ENCODE measurements at regions not wholly inside any gene's neighbourhood (a gene's known extent, or its start where the extent isn't known, plus 50 kb on each side); places are given as distances from the start of the nearest gene placed in this dataset.

DNA sequence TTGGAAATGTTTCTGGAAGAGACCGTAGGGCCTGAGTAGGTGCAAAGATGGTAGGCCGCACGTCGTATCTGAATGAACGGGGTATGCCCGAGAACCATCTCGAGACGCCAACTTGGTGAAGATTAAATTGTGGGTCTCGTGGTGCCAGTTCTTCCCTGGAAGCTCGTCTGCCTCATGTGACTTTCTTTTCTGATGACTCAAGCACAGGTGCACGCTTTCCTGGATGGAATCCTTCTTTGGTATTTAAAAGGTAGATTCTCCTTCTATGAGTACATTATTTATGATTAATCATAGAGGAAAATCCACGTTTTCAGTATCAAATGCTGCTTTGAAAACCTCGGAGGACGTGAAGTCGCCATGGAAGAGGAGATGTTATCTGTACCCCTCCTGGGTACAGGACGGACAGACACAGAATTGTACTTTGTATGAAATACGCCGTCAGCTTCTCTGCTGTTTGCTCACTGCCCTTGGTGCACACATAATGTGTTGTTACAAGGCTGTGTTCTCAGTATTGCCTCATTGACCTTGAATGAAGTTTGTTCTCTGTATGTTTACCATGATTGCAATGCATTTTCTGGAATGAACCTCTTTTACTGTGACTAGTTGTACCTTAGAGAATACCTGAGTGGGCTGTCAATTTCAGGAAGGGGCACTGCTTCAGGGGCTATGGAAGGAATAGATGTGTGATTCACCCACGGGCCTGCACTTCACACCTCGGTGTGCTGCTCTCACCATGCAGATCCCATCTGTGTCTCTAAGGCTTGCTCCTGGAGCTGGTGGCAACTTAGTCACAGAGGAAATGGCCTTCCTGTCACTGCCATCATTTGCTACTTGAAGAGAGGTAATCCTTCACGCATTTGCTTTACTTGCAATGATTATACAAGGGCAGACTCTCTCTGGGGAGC, 137.3 kb upstream of the RTL1 start (continued):
- TF ChIP-seq, protein P1, sequence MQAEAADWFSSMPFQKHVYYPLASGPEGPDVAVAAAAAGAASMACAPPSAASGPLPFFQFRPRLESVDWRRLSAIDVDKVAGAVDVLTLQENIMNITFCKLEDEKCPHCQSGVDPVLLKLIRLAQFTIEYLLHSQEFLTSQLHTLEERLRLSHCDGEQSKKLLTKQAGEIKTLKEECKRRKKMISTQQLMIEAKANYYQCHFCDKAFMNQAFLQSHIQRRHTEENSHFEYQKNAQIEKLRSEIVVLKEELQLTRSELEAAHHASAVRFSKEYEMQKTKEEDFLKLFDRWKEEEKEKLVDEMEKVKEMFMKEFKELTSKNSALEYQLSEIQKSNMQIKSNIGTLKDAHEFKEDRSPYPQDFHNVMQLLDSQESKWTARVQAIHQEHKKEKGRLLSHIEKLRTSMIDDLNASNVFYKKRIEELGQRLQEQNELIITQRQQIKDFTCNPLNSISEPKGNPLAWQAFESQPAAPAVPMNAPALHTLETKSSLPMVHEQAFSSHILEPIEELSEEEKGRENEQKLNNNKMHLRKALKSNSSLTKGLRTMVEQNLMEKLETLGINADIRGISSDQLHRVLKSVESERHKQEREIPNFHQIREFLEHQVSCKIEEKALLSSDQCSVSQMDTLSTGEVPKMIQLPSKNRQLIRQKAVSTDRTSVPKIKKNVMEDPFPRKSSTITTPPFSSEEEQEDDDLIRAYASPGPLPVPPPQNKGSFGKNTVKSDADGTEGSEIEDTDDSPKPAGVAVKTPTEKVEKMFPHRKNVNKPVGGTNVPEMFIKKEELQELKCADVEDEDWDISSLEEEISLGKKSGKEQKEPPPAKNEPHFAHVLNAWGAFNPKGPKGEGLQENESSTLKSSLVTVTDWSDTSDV (CRISPR knock-in tag; IDR thresholded peaks at IDR 0.05), result no peak
- TF ChIP-seq GZF1 (CRISPR knock-in tag; IDR thresholded peaks at IDR 0.05) (no peak), PITX1 (CRISPR knock-in tag; IDR thresholded peaks at IDR 0.05) (peak; percentile 36; the same call in 1 of the 2 replicates), ZNF232 (CRISPR knock-in tag; IDR thresholded peaks at IDR 0.05; ENCODE audit: borderline replicate concordance) (no peak), PLRG1 (conservative IDR thresholded peaks at IDR 0.05) (no peak), ZBTB1 (CRISPR knock-in tag; IDR thresholded peaks at IDR 0.05; ENCODE audit: borderline replicate concordance) (no peak), FOSL1 (CRISPR knock-in tag; IDR thresholded peaks at IDR 0.05; ENCODE audit: borderline replicate concordance) (no peak), ZFP36L2 (CRISPR knock-in tag; IDR thresholded peaks at IDR 0.05) (no peak), JARID2 (CRISPR knock-in tag; IDR thresholded peaks at IDR 0.05; ENCODE audit: insufficient replicate concordance) (peak; percentile 43), NR2F1 (CRISPR knock-in tag; IDR thresholded peaks at IDR 0.05) (peak in 1 of 2 experiments; percentile 31; a peak in 1 of 4 replicates), ZNF3 (CRISPR knock-in tag; IDR thresholded peaks at IDR 0.05) (no peak), NAIF1 (CRISPR knock-in tag; IDR thresholded peaks at IDR 0.05; ENCODE audit: borderline replicate concordance) (no peak), SMC3 (IDR thresholded peaks at IDR 0.05; ENCODE audit: low read length) (no peak), MED13 (CRISPR knock-in tag; IDR thresholded peaks at IDR 0.05) (no peak), PHF8 (CRISPR knock-in tag; IDR thresholded peaks at IDR 0.05) (no peak), ZNF234 (CRISPR knock-in tag; conservative IDR thresholded peaks at IDR 0.05) (no peak), MXD4 (CRISPR knock-in tag; IDR thresholded peaks at IDR 0.05) (no peak), TEAD2 (CRISPR knock-in tag; IDR thresholded peaks at IDR 0.05) (no peak)
- TF ChIP-seq, protein P2, sequence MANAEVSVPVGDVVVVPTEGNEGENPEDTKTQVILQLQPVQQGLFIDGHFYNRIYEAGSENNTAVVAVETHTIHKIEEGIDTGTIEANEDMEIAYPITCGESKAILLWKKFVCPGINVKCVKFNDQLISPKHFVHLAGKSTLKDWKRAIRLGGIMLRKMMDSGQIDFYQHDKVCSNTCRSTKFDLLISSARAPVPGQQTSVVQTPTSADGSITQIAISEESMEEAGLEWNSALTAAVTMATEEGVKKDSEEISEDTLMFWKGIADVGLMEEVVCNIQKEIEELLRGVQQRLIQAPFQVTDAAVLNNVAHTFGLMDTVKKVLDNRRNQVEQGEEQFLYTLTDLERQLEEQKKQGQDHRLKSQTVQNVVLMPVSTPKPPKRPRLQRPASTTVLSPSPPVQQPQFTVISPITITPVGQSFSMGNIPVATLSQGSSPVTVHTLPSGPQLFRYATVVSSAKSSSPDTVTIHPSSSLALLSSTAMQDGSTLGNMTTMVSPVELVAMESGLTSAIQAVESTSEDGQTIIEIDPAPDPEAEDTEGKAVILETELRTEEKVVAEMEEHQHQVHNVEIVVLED (CRISPR knock-in tag; IDR thresholded peaks at IDR 0.05; ENCODE audit: borderline replicate concordance), result no peak
- TF ChIP-seq, protein P3, sequence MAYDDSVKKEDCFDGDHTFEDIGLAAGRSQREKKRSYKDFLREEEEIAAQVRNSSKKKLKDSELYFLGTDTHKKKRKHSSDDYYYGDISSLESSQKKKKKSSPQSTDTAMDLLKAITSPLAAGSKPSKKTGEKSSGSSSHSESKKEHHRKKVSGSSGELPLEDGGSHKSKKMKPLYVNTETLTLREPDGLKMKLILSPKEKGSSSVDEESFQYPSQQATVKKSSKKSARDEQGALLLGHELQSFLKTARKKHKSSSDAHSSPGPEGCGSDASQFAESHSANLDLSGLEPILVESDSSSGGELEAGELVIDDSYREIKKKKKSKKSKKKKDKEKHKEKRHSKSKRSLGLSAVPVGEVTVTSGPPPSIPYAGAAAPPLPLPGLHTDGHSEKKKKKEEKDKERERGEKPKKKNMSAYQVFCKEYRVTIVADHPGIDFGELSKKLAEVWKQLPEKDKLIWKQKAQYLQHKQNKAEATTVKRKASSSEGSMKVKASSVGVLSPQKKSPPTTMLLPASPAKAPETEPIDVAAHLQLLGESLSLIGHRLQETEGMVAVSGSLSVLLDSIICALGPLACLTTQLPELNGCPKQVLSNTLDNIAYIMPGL (CRISPR knock-in tag; IDR thresholded peaks at IDR 0.05; ENCODE audit: borderline replicate concordance in 1 of 2, low read depth in 1 of 2), result no peak
- TF ChIP-seq, protein P4, sequence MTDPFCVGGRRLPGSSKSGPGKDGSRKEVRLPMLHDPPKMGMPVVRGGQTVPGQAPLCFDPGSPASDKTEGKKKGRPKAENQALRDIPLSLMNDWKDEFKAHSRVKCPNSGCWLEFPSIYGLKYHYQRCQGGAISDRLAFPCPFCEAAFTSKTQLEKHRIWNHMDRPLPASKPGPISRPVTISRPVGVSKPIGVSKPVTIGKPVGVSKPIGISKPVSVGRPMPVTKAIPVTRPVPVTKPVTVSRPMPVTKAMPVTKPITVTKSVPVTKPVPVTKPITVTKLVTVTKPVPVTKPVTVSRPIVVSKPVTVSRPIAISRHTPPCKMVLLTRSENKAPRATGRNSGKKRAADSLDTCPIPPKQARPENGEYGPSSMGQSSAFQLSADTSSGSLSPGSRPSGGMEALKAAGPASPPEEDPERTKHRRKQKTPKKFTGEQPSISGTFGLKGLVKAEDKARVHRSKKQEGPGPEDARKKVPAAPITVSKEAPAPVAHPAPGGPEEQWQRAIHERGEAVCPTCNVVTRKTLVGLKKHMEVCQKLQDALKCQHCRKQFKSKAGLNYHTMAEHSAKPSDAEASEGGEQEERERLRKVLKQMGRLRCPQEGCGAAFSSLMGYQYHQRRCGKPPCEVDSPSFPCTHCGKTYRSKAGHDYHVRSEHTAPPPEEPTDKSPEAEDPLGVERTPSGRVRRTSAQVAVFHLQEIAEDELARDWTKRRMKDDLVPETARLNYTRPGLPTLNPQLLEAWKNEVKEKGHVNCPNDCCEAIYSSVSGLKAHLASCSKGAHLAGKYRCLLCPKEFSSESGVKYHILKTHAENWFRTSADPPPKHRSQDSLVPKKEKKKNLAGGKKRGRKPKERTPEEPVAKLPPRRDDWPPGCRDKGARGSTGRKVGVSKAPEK (CRISPR knock-in tag; IDR thresholded peaks at IDR 0.05; ENCODE audit: borderline replicate concordance), result no peak
